ENCODE measurements at regions not wholly inside any gene's neighbourhood (a gene's known extent, or its start where the extent isn't known, plus 50 kb on each side); places are given as distances from the start of the nearest gene placed in this dataset.

GRCh38 chr1:14080653-14081052, 380.7 kb downstream of the PRDM2 start:
- Histone ChIP-seq H3K9me3 (ENCODE audit: control insufficient read depth in 3 of 3, low read length in 3 of 3) (peaks cover 0 to 3% (median 0%) of the 10 kb centered on the region in 3 donors), H3K4me3 (ENCODE audit: low read length in 3 of 3) (no peak overlapping the region), H3K9ac (ENCODE audit: low read depth in 1 of 3, low read length in 3 of 3) (no peak overlapping the region), H3K27ac (ENCODE audit: low read depth, low read length) (no peak overlapping the region), H3K27me3 (ENCODE audit: control insufficient read depth in 3 of 3, insufficient read depth in 3 of 3, low read length in 3 of 3) (no peaks in the 10 kb centered on the region), H3K4me1 (ENCODE audit: control insufficient read depth in 3 of 3, insufficient read depth in 3 of 3, low read length in 3 of 3) (no peaks in the 10 kb centered on the region), H3K36me3 (ENCODE audit: control insufficient read depth in 3 of 3, insufficient read depth in 3 of 3, low read length in 3 of 3) (no peaks in the 10 kb centered on the region)

GRCh38 chr1:14082331-14082730, 382.3 kb downstream of the PRDM2 start:
- no peaks in the 10 kb centered on the region for H3K9me3 ChIP-seq (ENCODE audit: control insufficient read depth in 3 of 3, low read length in 3 of 3)
- no peak overlapping the region for H3K4me3 ChIP-seq (ENCODE audit: low read length in 3 of 3)
- no peaks in the 10 kb centered on the region for H3K36me3 ChIP-seq (ENCODE audit: control insufficient read depth in 3 of 3, insufficient read depth in 3 of 3, low read length in 3 of 3)
- no peaks in the 10 kb centered on the region for H3K4me1 ChIP-seq (ENCODE audit: control insufficient read depth in 3 of 3, insufficient read depth in 3 of 3, low read length in 3 of 3)
- H3K9ac ChIP-seq (ENCODE audit: low read depth in 1 of 3, low read length in 3 of 3), result no peak overlapping the region
- no peaks in the 10 kb centered on the region for H3K27me3 ChIP-seq (ENCODE audit: control insufficient read depth in 3 of 3, insufficient read depth in 3 of 3, low read length in 3 of 3)
- no peak overlapping the region for H3K27ac ChIP-seq (ENCODE audit: low read depth, low read length)

- no peak overlapping the region for H3K4me3 ChIP-seq (ENCODE audit: low read length in 3 of 3)
- no peak overlapping the region for H3K27ac ChIP-seq (ENCODE audit: low read depth, low read length)
- no peak overlapping the region for H3K9ac ChIP-seq (ENCODE audit: low read depth in 1 of 3, low read length in 3 of 3)
- no peaks in the 10 kb centered on the region for H3K9me3 ChIP-seq (ENCODE audit: control insufficient read depth in 3 of 3, low read length in 3 of 3)
- no peaks in the 10 kb centered on the region for H3K4me1 ChIP-seq (ENCODE audit: control insufficient read depth in 3 of 3, insufficient read depth in 3 of 3, low read length in 3 of 3)
- no peaks in the 10 kb centered on the region for H3K27me3 ChIP-seq (ENCODE audit: control insufficient read depth in 3 of 3, insufficient read depth in 3 of 3, low read length in 3 of 3)
- no peaks in the 10 kb centered on the region for H3K36me3 ChIP-seq (ENCODE audit: control insufficient read depth in 3 of 3, insufficient read depth in 3 of 3, low read length in 3 of 3)
These were observed 383.3 kb downstream of the PRDM2 start for GRCh38 chr1:14083277-14083676.

GRCh38 chr1:14083706-14084105, 383.7 kb downstream of the PRDM2 start:
- no peaks in the 10 kb centered on the region for H3K36me3 ChIP-seq (ENCODE audit: control insufficient read depth in 3 of 3, insufficient read depth in 3 of 3, low read length in 3 of 3)
- H3K9ac ChIP-seq (ENCODE audit: low read depth in 1 of 3, low read length in 3 of 3), result no peak overlapping the region
- no peaks in the 10 kb centered on the region for H3K27me3 ChIP-seq (ENCODE audit: control insufficient read depth in 3 of 3, insufficient read depth in 3 of 3, low read length in 3 of 3)
- no peaks in the 10 kb centered on the region for H3K9me3 ChIP-seq (ENCODE audit: control insufficient read depth in 3 of 3, low read length in 3 of 3)
- no peak overlapping the region for H3K27ac ChIP-seq (ENCODE audit: low read depth, low read length)
- no peaks in the 10 kb centered on the region for H3K4me1 ChIP-seq (ENCODE audit: control insufficient read depth in 3 of 3, insufficient read depth in 3 of 3, low read length in 3 of 3)
- H3K4me3 ChIP-seq (ENCODE audit: low read length in 3 of 3), result no peak overlapping the region

- H3K9me3 ChIP-seq (ENCODE audit: control insufficient read depth in 3 of 3, low read length in 3 of 3), result no peaks in the 10 kb centered on the region
- no peak overlapping the region for H3K9ac ChIP-seq (ENCODE audit: low read depth in 1 of 3, low read length in 3 of 3)
- H3K36me3 ChIP-seq (ENCODE audit: control insufficient read depth in 3 of 3, insufficient read depth in 3 of 3, low read length in 3 of 3), result no peaks in the 10 kb centered on the region
- no peak overlapping the region for H3K27ac ChIP-seq (ENCODE audit: low read depth, low read length)
- H3K4me3 ChIP-seq (ENCODE audit: low read length in 3 of 3), result no peak overlapping the region
- no peaks in the 10 kb centered on the region for H3K27me3 ChIP-seq (ENCODE audit: control insufficient read depth in 3 of 3, insufficient read depth in 3 of 3, low read length in 3 of 3)
- H3K4me1 ChIP-seq (ENCODE audit: control insufficient read depth in 3 of 3, insufficient read depth in 3 of 3, low read length in 3 of 3), result no peaks in the 10 kb centered on the region
These were observed 390.1 kb downstream of the PRDM2 start for GRCh38 chr1:14090062-14090461.

GRCh38 chr1:14090531-14090930, 390.5 kb downstream of the PRDM2 start:
- Histone ChIP-seq H3K27me3 (ENCODE audit: control insufficient read depth in 3 of 3, insufficient read depth in 3 of 3, low read length in 3 of 3) (no peaks in the 10 kb centered on the region), H3K4me1 (ENCODE audit: control insufficient read depth in 3 of 3, insufficient read depth in 3 of 3, low read length in 3 of 3) (no peaks in the 10 kb centered on the region), H3K9ac (ENCODE audit: low read depth in 1 of 3, low read length in 3 of 3) (no peak overlapping the region), H3K9me3 (ENCODE audit: control insufficient read depth in 3 of 3, low read length in 3 of 3) (no peaks in the 10 kb centered on the region), H3K27ac (ENCODE audit: low read depth, low read length) (no peak overlapping the region), H3K36me3 (ENCODE audit: control insufficient read depth in 3 of 3, insufficient read depth in 3 of 3, low read length in 3 of 3) (no peaks in the 10 kb centered on the region), H3K4me3 (ENCODE audit: low read length in 3 of 3) (no peak overlapping the region)

- H3K9ac ChIP-seq (ENCODE audit: low read depth in 1 of 3, low read length in 3 of 3), result no peak overlapping the region
- no peaks in the 10 kb centered on the region for H3K36me3 ChIP-seq (ENCODE audit: control insufficient read depth in 3 of 3, insufficient read depth in 3 of 3, low read length in 3 of 3)
- no peaks in the 10 kb centered on the region for H3K9me3 ChIP-seq (ENCODE audit: control insufficient read depth in 3 of 3, low read length in 3 of 3)
- no peaks in the 10 kb centered on the region for H3K4me1 ChIP-seq (ENCODE audit: control insufficient read depth in 3 of 3, insufficient read depth in 3 of 3, low read length in 3 of 3)
- H3K27ac ChIP-seq (ENCODE audit: low read depth, low read length), result no peak overlapping the region
- peaks cover 0 to 3% (median 0%) of the 10 kb centered on the region in 3 donors for H3K27me3 ChIP-seq (ENCODE audit: control insufficient read depth in 3 of 3, insufficient read depth in 3 of 3, low read length in 3 of 3)
- no peak overlapping the region for H3K4me3 ChIP-seq (ENCODE audit: low read length in 3 of 3)
These were observed 394.8 kb downstream of the PRDM2 start for GRCh38 chr1:14094611-14095400.

- no peaks in the 10 kb centered on the region for H3K9me3 ChIP-seq (ENCODE audit: control insufficient read depth in 3 of 3, low read length in 3 of 3)
- no peaks in the 10 kb centered on the region for H3K4me1 ChIP-seq (ENCODE audit: control insufficient read depth in 3 of 3, insufficient read depth in 3 of 3, low read length in 3 of 3)
- no peak overlapping the region for H3K9ac ChIP-seq (ENCODE audit: low read depth in 1 of 3, low read length in 3 of 3)
- H3K4me3 ChIP-seq (ENCODE audit: low read length in 3 of 3), result no peak overlapping the region
- H3K27me3 ChIP-seq (ENCODE audit: control insufficient read depth in 3 of 3, insufficient read depth in 3 of 3, low read length in 3 of 3), result peaks cover 0 to 3% (median 0%) of the 10 kb centered on the region in 3 donors
- no peak overlapping the region for H3K27ac ChIP-seq (ENCODE audit: low read depth, low read length)
- H3K36me3 ChIP-seq (ENCODE audit: control insufficient read depth in 3 of 3, insufficient read depth in 3 of 3, low read length in 3 of 3), result no peaks in the 10 kb centered on the region
These were observed 398.4 kb downstream of the PRDM2 start for GRCh38 chr1:14098294-14098913.

GRCh38 chr1:14100444-14100843, 400.5 kb downstream of the PRDM2 start:
- Histone ChIP-seq H3K4me3 (ENCODE audit: low read length in 3 of 3) (no peak overlapping the region), H3K27ac (ENCODE audit: low read depth, low read length) (no peak overlapping the region), H3K4me1 (ENCODE audit: control insufficient read depth in 3 of 3, insufficient read depth in 3 of 3, low read length in 3 of 3) (no peaks in the 10 kb centered on the region), H3K9me3 (ENCODE audit: control insufficient read depth in 3 of 3, low read length in 3 of 3) (no peaks in the 10 kb centered on the region), H3K27me3 (ENCODE audit: control insufficient read depth in 3 of 3, insufficient read depth in 3 of 3, low read length in 3 of 3) (peaks cover 0 to 3% (median 0%) of the 10 kb centered on the region in 3 donors), H3K36me3 (ENCODE audit: control insufficient read depth in 3 of 3, insufficient read depth in 3 of 3, low read length in 3 of 3) (no peaks in the 10 kb centered on the region), H3K9ac (ENCODE audit: low read depth in 1 of 3, low read length in 3 of 3) (no peak overlapping the region)

GRCh38 chr1:14100919-14101318, 400.9 kb downstream of the PRDM2 start:
- Histone ChIP-seq H3K4me1 (ENCODE audit: control insufficient read depth in 3 of 3, insufficient read depth in 3 of 3, low read length in 3 of 3) (no peaks in the 10 kb centered on the region), H3K9me3 (ENCODE audit: control insufficient read depth in 3 of 3, low read length in 3 of 3) (no peaks in the 10 kb centered on the region), H3K9ac (ENCODE audit: low read depth in 1 of 3, low read length in 3 of 3) (no peak overlapping the region), H3K4me3 (ENCODE audit: low read length in 3 of 3) (no peak overlapping the region), H3K27me3 (ENCODE audit: control insufficient read depth in 3 of 3, insufficient read depth in 3 of 3, low read length in 3 of 3) (peaks cover 0 to 3% (median 0%) of the 10 kb centered on the region in 3 donors), H3K27ac (ENCODE audit: low read depth, low read length) (no peak overlapping the region), H3K36me3 (ENCODE audit: control insufficient read depth in 3 of 3, insufficient read depth in 3 of 3, low read length in 3 of 3) (no peaks in the 10 kb centered on the region)

Measured in skeletal muscle tissue (tissue), 3 donors.